ENCODE measurements at regions not wholly inside any gene's neighbourhood (a gene's known extent, or its start where the extent isn't known, plus 50 kb on each side); places are given as distances from the start of the nearest gene placed in this dataset.
"Not testable (repeated sequence)": the region's sequence is repeated elsewhere in the genome, so short reads cannot be mapped to it uniquely, and the experiment has no call there.

GRCh38 chr4:133585323-133585722, 436.2 kb downstream of the PCDH10 start:
- no peak for DNase-seq

GRCh38 chr4:133584714-133585113, 435.6 kb downstream of the PCDH10 start:
- no peak for DNase-seq

DNA sequence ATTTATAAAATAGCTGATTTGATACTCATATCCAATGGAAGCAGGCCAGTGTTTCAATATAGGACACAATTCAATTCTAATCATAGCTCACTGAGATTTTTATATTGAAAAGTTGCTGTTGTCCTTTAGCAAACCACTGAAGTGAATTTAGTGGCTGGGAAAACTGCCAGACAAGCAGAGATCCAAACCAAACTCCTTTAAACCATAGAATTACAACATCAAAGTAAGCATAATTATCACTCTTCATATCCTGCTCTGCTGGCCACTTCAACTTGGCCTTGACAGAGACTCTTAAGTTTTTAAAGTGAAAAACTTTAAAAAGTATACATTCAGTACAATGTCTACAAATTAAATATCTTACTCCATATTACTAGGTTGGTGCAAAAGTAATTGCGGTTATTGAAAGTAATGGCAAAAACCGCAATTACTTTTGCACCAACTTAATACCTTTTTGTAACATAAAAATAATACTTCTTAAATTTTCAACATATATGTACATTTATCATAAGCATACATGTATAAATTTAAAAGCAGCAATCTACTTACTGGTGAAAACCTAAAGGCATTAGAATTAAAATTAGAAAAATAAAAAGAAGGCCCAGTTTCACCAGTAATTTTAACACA, 433.0 kb downstream of the PCDH10 start:
- no peak for DNase-seq

GRCh38 chr4:133574248-133574647, 425.2 kb downstream of the PCDH10 start:
- no peak for DNase-seq

- DNase-seq = no peak
These were observed 416.3 kb downstream of the PCDH10 start for GRCh38 chr4:133565379-133565778.

GRCh38 chr4:133559987-133560386, 410.9 kb downstream of the PCDH10 start:
- DNase-seq = no peak

DNA sequence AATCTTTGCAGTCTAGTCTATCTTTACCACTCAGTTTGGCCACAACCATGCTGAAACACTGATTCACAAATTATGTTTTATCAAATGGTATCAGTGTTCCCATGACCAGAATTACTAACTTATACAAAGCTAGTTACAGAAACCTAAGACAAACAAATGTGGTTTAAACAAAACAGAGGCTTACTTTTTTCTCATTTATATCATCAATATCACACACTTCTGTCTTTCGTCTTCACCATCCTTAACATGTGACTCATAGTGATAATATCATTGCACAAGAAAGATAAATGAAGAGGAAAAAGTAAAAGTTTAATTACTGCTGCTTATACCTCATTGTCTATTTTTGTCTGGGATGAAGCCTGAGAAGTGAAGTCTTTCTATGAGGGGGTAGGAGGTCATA, 406.6 kb downstream of the PCDH10 start:
- no peak for DNase-seq

DNA sequence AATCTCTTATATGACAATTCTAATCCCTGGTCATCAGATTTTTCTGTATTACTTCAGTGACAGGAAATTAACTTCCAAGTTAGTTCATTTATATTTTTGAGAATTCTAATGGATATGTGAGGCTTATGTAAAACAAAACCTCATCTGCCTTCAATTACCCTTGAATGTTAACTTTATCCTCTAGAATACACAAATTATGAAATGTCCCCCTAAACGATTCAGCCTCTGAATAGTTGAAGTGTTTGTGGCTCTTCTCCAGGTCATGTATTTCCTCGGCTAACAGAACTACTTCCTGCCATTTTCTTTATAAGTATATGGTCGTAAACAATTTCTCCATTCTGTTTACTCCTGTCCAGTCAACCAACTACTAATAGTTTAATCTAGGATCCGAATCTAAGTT, 401.3 kb downstream of the PCDH10 start:
- no peak for DNase-seq

GRCh38 chr4:133544097-133544496, 395.0 kb downstream of the PCDH10 start:
- no peak for DNase-seq

DNA sequence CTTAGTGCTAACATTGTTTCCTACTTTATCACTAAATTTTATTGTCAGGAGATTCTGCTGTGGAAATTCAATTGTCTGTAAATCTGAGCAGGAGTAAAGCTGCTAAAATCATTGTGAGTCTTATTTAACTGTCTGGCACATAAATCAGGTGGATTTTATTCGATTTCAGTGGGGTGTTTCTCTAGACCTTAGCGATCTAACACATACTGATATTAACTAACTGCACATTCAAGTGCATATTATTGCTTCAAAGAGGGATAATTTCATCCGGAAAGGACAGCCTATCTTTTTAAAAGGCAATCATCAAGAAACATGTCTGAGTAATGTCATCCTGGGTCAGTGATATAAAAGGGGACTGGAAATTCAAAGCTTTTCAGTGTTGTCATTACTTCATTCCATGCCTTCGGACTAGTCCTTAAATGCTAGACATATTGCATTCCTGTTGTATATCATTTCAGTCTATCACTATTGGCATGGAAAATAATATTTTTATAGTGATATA, 388.7 kb downstream of the PCDH10 start:
- no peak for DNase-seq

DNA sequence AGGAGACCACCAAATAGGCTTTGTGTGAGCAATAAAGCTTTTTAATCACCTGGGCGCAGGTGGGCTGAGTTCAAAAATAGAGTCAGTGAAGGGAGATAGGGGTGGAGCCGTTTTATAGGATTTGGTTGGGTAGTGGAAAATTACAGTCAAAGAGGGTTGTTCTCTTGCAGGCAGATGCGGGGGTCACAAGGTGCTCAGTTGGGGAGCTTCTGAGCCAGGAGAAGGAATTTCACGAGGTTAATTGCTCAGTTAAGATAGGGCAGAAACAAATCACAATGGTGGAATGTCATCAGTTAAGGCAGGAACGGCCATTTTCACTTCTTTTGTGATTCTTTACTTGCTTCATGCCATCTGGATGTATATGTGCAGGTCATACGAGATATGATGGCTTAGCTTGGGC, 385.1 kb downstream of the PCDH10 start:
- not testable (repeated sequence) for DNase-seq

DNA sequence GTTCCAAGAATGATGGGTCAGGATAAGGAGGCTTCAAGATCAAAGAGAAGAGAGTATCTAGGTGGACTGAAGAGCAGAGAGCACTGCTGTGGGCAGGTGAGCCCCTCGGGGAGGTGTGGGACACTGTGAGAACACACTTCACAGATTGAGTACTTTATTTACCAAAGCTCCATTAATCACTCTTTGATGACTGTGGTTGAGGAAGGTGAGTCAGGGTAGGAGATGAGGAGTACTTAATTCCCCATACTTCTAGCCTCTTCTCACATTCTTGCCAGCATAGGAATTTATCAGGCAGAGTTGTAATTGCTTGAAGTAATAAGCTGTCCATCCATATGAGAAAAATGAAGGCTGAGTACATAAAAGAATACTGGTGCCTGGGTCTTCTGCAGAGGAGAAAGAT, 375.3 kb downstream of the PCDH10 start:
- DNase-seq = no peak

DNA sequence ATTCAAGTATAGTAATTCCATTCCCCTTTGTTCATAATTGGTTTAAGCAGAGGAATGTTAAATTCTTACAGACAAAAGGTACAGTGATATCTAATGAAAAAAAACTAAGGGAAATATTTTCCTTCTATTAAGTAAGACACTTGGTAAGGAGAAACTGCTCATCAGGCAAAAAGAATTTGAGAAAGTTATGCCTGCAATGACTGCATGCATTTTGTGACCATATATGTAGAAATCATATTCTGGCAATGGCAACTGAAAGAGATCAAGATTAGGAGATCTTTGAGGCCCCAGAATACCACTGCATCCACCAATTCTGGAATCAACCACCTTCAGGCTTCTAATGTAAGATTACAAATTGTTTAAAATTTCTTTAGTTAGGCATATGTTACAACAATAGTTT, 364.8 kb downstream of the PCDH10 start:
- DNase-seq = no peak

DNA sequence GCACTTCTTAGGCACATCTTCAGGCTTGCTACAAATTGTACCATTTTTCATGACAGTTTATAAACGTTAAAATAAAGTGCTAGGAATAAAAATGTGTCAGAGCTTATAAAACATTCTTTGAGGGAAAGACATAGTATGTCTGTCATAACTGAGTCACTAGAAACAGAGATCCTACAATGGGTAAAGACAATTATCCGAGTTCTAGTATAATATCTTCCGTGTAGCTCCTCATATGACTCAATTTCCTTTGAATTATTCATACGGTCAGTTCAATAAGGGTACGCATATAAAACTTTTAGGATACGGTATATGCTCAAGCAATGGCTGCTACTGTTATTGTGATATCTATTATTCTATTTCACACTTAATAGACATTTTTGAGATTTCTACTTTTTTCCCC, 349.1 kb downstream of the PCDH10 start:
- no peak for DNase-seq

- no peak for DNase-seq
These were observed 344.7 kb downstream of the PCDH10 start for GRCh38 chr4:133493776-133494175.

GRCh38 chr4:133493241-133493640, 344.1 kb downstream of the PCDH10 start:
- no peak for DNase-seq

GRCh38 chr4:133484287-133484686, 335.2 kb downstream of the PCDH10 start:
- DNase-seq = no peak

- peak; percentile 11 for DNase-seq
These were observed 334.6 kb downstream of the PCDH10 start for GRCh38 chr4:133483600-133484246.

GRCh38 chr4:133476063-133476462, 327.0 kb downstream of the PCDH10 start:
- DNase-seq = no peak

GRCh38 chr4:133474501-133474900, 325.4 kb downstream of the PCDH10 start:
- DNase-seq = no peak

- DNase-seq = no peak
These were observed 323.1 kb downstream of the PCDH10 start for GRCh38 chr4:133472244-133472643.

DNA sequence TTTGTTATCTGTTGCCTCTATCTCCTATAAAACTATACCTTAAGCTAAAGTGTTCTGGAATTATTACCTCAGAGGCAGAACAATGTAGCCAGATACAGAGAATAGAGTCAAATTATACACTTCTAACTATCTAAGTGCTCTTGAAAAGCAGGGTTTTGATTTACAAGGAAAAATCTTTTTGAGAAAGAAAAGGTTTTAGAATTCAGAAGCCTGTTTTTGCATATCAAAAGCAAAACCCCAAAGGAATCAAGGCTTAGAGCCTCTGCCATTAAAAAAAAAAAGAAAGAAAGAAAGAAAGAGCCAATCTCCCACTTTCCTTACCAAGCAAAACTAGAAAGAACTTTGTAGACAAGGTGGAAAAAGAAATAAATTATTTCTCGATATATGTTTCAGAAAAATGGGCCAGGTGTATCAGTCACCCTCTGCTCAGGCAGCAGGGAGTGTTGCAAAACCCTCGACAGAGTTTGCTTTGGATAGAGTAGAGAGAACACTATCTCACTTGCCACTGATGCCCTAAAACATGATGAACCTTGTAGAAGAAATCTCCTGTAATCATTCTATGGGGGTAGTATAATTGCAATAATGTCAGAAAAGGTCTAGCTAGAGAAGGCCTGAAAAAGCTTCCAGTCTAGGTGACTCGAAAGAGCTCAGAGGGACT, 318.3 kb downstream of the PCDH10 start:
- DNase-seq = no peak

GRCh38 chr4:133465022-133465421, 315.9 kb downstream of the PCDH10 start:
- no peak for DNase-seq

- DNase-seq = no peak
These were observed 315.2 kb downstream of the PCDH10 start for GRCh38 chr4:133464311-133464710.
